Astrocyte (in vitro differentiated cells and primary cell): ENCODE measurements at regions not wholly inside any gene's neighbourhood (a gene's known extent, or its start where the extent isn't known, plus 50 kb on each side); places are given as distances from the start of the nearest gene placed in this dataset.

ENCODE experiments used
- DNase-seq: peaks from one replicate; pipeline ENCODE4 v3.0.0-alpha.2; 2010; ENCODE audit warnings: low read depth
- FAIRE-seq: peaks from 2 replicates; lab custom pipeline; 2011; peaks lifted over from hg19 to GRCh38; lab: Jason Lieb, UNC
- H2AFZ ChIP-seq: 2 replicates; pipeline ENCODE4 v1.6.0; 2012; ENCODE audit warnings: low read depth, low read length, inconsistent platforms
- H3K27ac ChIP-seq: 2 replicates; pipeline ENCODE4 v1.5.1; 2011; ENCODE audit warnings: low read depth, low read length, inconsistent platforms
- H3K27me3 ChIP-seq: 2 replicates; pipeline ENCODE4 v1.6.0; 2011; ENCODE audit warnings: low read length, inconsistent platforms; ENCODE audit not compliant: insufficient read depth
- H3K36me3 ChIP-seq: 2 replicates; pipeline ENCODE4 v1.5.1; 2011; ENCODE audit warnings: low read length, inconsistent platforms; ENCODE audit not compliant: insufficient read depth
- H3K4me1 ChIP-seq: 2 replicates; pipeline ENCODE4 v1.5.1; 2011; ENCODE audit warnings: low read length, inconsistent platforms; ENCODE audit not compliant: insufficient read depth
- H3K4me2 ChIP-seq: 2 replicates; pipeline ENCODE4 v1.6.0; 2012; ENCODE audit warnings: low read length, inconsistent platforms
- H3K4me3 ChIP-seq: 2 replicates; pipeline ENCODE4 v1.5.1; 2011; ENCODE audit warnings: low read depth, mild to moderate bottlenecking, low read length, inconsistent platforms; ENCODE audit not compliant: insufficient read depth
- H3K79me2 ChIP-seq: 2 replicates; pipeline ENCODE4 v1.6.0; 2012; ENCODE audit warnings: mild to moderate bottlenecking, low read length, inconsistent platforms; ENCODE audit not compliant: insufficient read depth
- H3K9ac ChIP-seq: 2 replicates; pipeline ENCODE4 v1.6.0; 2012; ENCODE audit warnings: mild to moderate bottlenecking, low read length, inconsistent platforms
- H3K9me3 ChIP-seq: 2 replicates; pipeline ENCODE4 v1.5.1; 2012; ENCODE audit warnings: low read depth, mild to moderate bottlenecking, low read length, inconsistent platforms; ENCODE audit not compliant: insufficient read depth
- H4K20me1 ChIP-seq: 2 replicates; pipeline ENCODE4 v1.6.0; 2012; ENCODE audit warnings: low read length, inconsistent platforms; ENCODE audit not compliant: insufficient read depth
- H3K27ac Mint-ChIP-seq: one replicate; pipeline ENCODE4 v1.8.0; 2021; ENCODE audit warnings: mild to moderate bottlenecking, mixed read lengths; ENCODE audit not compliant: unreplicated experiment
- H3K27me3 Mint-ChIP-seq: one replicate; pipeline ENCODE4 v1.8.0; 2021; ENCODE audit warnings: low read depth, mixed read lengths; ENCODE audit not compliant: unreplicated experiment
- H3K36me3 Mint-ChIP-seq: one replicate; pipeline ENCODE4 v1.8.0; 2021; ENCODE audit warnings: low read depth, mixed read lengths; ENCODE audit not compliant: unreplicated experiment
- H3K4me1 Mint-ChIP-seq: one replicate; pipeline ENCODE4 v1.8.0; 2021; ENCODE audit warnings: low read depth, mixed read lengths; ENCODE audit not compliant: unreplicated experiment
- H3K4me3 Mint-ChIP-seq: one replicate; pipeline ENCODE4 v1.8.0; 2021; ENCODE audit warnings: mild to moderate bottlenecking, moderate library complexity, mixed read lengths; ENCODE audit not compliant: unreplicated experiment
- H3K9me3 Mint-ChIP-seq: one replicate; pipeline ENCODE4 v1.8.0; 2021; ENCODE audit warnings: mild to moderate bottlenecking, mixed read lengths; ENCODE audit not compliant: unreplicated experiment
- CTCF ChIP-seq: IDR thresholded peaks from 2 replicates; pipeline ENCODE4 v1.5.1; 2011; ENCODE audit warnings: low read depth, mild to moderate bottlenecking, inconsistent platforms, low read length, moderate library complexity; ENCODE audit not compliant: insufficient read depth
- EZH2 ChIP-seq: IDR thresholded peaks from 2 replicates; pipeline ENCODE4 v1.6.1; 2012; ENCODE audit warnings: mild to moderate bottlenecking, low read length, inconsistent platforms; ENCODE audit not compliant: insufficient read depth

GRCh38 chr21:35489389-35489980, 440.4 kb upstream of the RUNX1 start:
- no peak overlapping the region for H3K27ac Mint-ChIP-seq
- FAIRE-seq (no peak), DNase-seq (no peak)
- H3K4me3 Mint-ChIP-seq, result no peak overlapping the region
- Histone ChIP-seq H3K4me1 (no peaks in the 10 kb centered on the region), H3K27me3 (no peaks in the 10 kb centered on the region), H3K9ac (no peak overlapping the region), H3K4me2 (no peak overlapping the region), H3K27ac (no peak overlapping the region), H3K79me2 (no peaks in the 10 kb centered on the region), H3K4me3 (no peak overlapping the region), H3K9me3 (no peaks in the 10 kb centered on the region), H4K20me1 (no peaks in the 10 kb centered on the region), H3K36me3 (no peaks in the 10 kb centered on the region), H2AFZ (no peak overlapping the region)
- no peaks in the 10 kb centered on the region for H3K36me3 Mint-ChIP-seq
- H3K4me1 Mint-ChIP-seq, result peaks cover 13% of the 10 kb centered on the region
- peaks cover 8% of the 10 kb centered on the region for H3K27me3 Mint-ChIP-seq
- TF ChIP-seq EZH2 (no peak), CTCF (no peak)
- peaks cover 4% of the 10 kb centered on the region for H3K9me3 Mint-ChIP-seq

- Mint-ChIP-seq H3K4me3 (no peak overlapping the region), H3K27me3 (peaks cover 11% of the 10 kb centered on the region), H3K4me1 (peaks cover 13% of the 10 kb centered on the region), H3K36me3 (no peaks in the 10 kb centered on the region), H3K27ac (peak overlapping the region; percentile 38), H3K9me3 (peaks cover 4% of the 10 kb centered on the region)
- Histone ChIP-seq H3K36me3 (no peaks in the 10 kb centered on the region), H3K79me2 (no peaks in the 10 kb centered on the region), H3K4me1 (no peaks in the 10 kb centered on the region), H3K27ac (no peak overlapping the region), H2AFZ (no peak overlapping the region), H4K20me1 (no peaks in the 10 kb centered on the region), H3K9me3 (no peaks in the 10 kb centered on the region), H3K4me2 (no peak overlapping the region), H3K27me3 (no peaks in the 10 kb centered on the region), H3K4me3 (no peak overlapping the region), H3K9ac (no peak overlapping the region)
- DNase-seq, result peak; percentile 84
- FAIRE-seq, result no peak
- TF ChIP-seq CTCF (no peak), EZH2 (no peak)
Measured at GRCh38 chr21:35488946-35489345, 439.8 kb upstream of the RUNX1 start.

- Histone ChIP-seq H3K79me2 (no peaks in the 10 kb centered on the region), H3K27me3 (no peaks in the 10 kb centered on the region), H3K9ac (no peak overlapping the region), H3K4me3 (no peak overlapping the region), H3K27ac (no peak overlapping the region), H4K20me1 (no peaks in the 10 kb centered on the region), H3K36me3 (no peaks in the 10 kb centered on the region), H3K4me2 (no peak overlapping the region), H3K4me1 (no peaks in the 10 kb centered on the region), H2AFZ (no peak overlapping the region), H3K9me3 (no peaks in the 10 kb centered on the region)
- H3K9me3 Mint-ChIP-seq, result peaks cover 1% of the 10 kb centered on the region
- H3K4me3 Mint-ChIP-seq, result no peak overlapping the region
- peaks cover 11% of the 10 kb centered on the region for H3K27me3 Mint-ChIP-seq
- no peaks in the 10 kb centered on the region for H3K36me3 Mint-ChIP-seq
- no peak for TF ChIP-seq EZH2
- peaks cover 14% of the 10 kb centered on the region for H3K4me1 Mint-ChIP-seq
- DNase-seq (no peak), FAIRE-seq (no peak)
- H3K27ac Mint-ChIP-seq, result no peak overlapping the region
Measured at GRCh38 chr21:35485364-35485763, 436.3 kb upstream of the RUNX1 start.
